Peyer's patch (tissue), 4 donors: ENCODE measurements at regions not wholly inside any gene's neighbourhood (a gene's known extent, or its start where the extent isn't known, plus 50 kb on each side); places are given as distances from the start of the nearest gene placed in this dataset.

ENCODE experiments used
- DNase-seq, 3 donors: peaks; one replicate each; pipeline ENCODE4 v3.0.0-alpha.2; 2017 to 2019
- H3K27ac ChIP-seq, 4 donors: fragments of 200-600 bp; sonication (generic); one replicate each; pipeline ENCODE4 v1.5.1; 2016 to 2019
- H3K27me3 ChIP-seq, 2 donors: fragments of 200-600 bp; sonication (generic); one replicate each; pipeline ENCODE4 v1.5.1; 2019
- H3K36me3 ChIP-seq, 3 donors: fragments of 200-600 bp; sonication (generic); one replicate each; pipeline ENCODE4 v1.5.1; 2016 to 2019
- H3K4me1 ChIP-seq, 4 donors: fragments of 200-600 bp; sonication (generic); one replicate each; pipeline ENCODE4 v1.5.1; 2016 to 2019
- H3K4me3 ChIP-seq, 4 donors: fragments of 200-600 bp; sonication (generic); 1 replicate in 3 of 4; 2 replicates in 1 of 4; pipeline ENCODE4 v1.5.1; 2016 to 2019; ENCODE audit warnings: mild to moderate bottlenecking in 1 of 4
- H3K9me3 ChIP-seq, 4 donors: fragments of 200-600 bp; sonication (generic); one replicate each; pipeline ENCODE4 v1.5.1; 2016 to 2019; ENCODE audit warnings: mild to moderate bottlenecking in 1 of 4
- POLR2A ChIP-seq, 2 donors: fragments of 450-650 bp; IDR thresholded peaks; one replicate each; pipeline ENCODE4 v1.5.1; 2017; ENCODE audit warnings: antibody characterized with exemption in 2 of 2, mild to moderate bottlenecking in 2 of 2, moderate library complexity in 2 of 2
- TF ChIP-seq, protein P1 (sequence below), 6 experiments: fragments of 450-650 bp in 4 of 6; fragments of 200-600 bp in 2 of 6; sonication (generic) in 1 of 6; IDR thresholded peaks; one replicate each; pipeline ENCODE4 v1.5.1; 2017 to 2019; ENCODE audit warnings: antibody characterized with exemption in 6 of 6, mild to moderate bottlenecking in 3 of 6, moderate library complexity in 1 of 6

DNA sequence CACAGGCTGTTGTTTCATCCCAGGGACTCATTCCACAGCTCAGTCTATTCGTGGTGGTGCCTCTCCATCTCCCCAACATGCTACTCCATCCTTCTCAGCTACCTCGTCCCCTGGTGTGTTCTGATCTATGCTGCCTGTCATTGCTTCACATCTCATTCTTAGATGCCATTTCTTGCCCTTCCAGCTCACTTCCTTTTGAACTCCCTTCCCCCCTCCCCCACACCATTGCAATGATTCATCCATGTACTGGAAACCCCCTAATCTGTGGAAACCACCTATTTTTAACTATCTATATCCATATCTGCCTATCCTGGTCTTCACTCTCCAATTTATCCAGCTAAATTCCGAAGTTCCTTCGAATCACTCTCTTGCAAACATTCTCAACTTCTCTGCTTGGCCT, 65.7 kb upstream of the PARD3B start:
- DNase-seq: no peak
- no peaks in the 10 kb centered on the region for H3K4me1 ChIP-seq
- H3K27me3 ChIP-seq: no peaks in the 10 kb centered on the region
- TF ChIP-seq, protein P1, sequence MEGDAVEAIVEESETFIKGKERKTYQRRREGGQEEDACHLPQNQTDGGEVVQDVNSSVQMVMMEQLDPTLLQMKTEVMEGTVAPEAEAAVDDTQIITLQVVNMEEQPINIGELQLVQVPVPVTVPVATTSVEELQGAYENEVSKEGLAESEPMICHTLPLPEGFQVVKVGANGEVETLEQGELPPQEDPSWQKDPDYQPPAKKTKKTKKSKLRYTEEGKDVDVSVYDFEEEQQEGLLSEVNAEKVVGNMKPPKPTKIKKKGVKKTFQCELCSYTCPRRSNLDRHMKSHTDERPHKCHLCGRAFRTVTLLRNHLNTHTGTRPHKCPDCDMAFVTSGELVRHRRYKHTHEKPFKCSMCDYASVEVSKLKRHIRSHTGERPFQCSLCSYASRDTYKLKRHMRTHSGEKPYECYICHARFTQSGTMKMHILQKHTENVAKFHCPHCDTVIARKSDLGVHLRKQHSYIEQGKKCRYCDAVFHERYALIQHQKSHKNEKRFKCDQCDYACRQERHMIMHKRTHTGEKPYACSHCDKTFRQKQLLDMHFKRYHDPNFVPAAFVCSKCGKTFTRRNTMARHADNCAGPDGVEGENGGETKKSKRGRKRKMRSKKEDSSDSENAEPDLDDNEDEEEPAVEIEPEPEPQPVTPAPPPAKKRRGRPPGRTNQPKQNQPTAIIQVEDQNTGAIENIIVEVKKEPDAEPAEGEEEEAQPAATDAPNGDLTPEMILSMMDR (IDR thresholded peaks at IDR 0.05): no peak
- no peak for TF ChIP-seq POLR2A (IDR thresholded peaks at IDR 0.05)
- no peaks in the 10 kb centered on the region for H3K9me3 ChIP-seq
- H3K4me3 ChIP-seq: no peak overlapping the region
- no peak overlapping the region for H3K27ac ChIP-seq
- H3K36me3 ChIP-seq: no peaks in the 10 kb centered on the region

DNA sequence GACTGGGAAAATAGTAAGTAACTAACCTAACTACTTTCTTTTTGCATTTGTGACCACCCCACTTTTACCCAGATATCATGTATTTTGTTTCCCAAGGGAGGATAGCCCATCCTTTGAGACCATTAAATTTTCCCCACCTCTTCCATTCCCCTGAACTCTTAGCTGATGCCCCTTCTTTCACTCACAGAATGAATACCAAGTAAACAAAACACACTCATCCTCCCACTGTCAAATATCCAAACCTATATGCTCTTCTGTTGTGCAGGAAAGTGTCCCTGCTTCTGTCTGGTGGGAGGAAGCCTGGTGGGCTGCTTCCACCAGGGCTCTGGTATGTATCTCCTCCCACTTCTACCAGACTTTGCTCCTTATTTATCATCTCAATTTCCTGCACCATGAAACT, 64.6 kb upstream of the PARD3B start:
- Histone ChIP-seq H3K27me3 (no peaks in the 10 kb centered on the region), H3K4me1 (no peaks in the 10 kb centered on the region), H3K9me3 (no peaks in the 10 kb centered on the region), H3K36me3 (no peaks in the 10 kb centered on the region), H3K4me3 (no peak overlapping the region), H3K27ac (no peak overlapping the region)
- no peak for DNase-seq
- TF ChIP-seq, protein P1 (IDR thresholded peaks at IDR 0.05): no peak
- no peak for TF ChIP-seq POLR2A (IDR thresholded peaks at IDR 0.05)

DNA sequence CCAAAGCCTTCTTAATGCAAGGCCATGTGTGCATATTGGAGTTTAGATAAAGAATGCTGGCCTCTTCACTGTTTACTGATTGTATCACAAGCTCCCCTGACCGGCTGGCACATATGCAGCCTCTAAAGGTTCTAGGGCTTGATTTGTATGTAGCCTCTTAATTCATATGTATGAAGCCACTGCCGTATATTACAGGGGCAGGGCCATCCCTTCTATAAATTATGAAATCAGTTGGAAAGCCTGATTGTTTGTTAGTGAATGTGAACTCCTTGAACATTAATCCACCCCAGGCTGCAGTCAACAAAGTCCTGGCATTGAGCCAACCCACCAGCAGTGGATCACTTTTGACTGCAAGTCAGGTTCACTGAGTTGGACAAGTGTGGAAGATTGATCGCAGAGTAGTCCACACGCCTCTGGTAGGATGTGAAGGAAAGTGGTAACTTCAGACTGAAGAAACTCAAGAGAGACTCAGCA, 61.6 kb upstream of the PARD3B start:
- Histone ChIP-seq H3K27me3 (no peaks in the 10 kb centered on the region), H3K9me3 (no peaks in the 10 kb centered on the region), H3K4me3 (no peak overlapping the region), H3K27ac (no peak overlapping the region), H3K36me3 (no peaks in the 10 kb centered on the region), H3K4me1 (no peaks in the 10 kb centered on the region)
- TF ChIP-seq, protein P1 (IDR thresholded peaks at IDR 0.05): no peak
- no peak for TF ChIP-seq POLR2A (IDR thresholded peaks at IDR 0.05)
- no peak for DNase-seq

DNA sequence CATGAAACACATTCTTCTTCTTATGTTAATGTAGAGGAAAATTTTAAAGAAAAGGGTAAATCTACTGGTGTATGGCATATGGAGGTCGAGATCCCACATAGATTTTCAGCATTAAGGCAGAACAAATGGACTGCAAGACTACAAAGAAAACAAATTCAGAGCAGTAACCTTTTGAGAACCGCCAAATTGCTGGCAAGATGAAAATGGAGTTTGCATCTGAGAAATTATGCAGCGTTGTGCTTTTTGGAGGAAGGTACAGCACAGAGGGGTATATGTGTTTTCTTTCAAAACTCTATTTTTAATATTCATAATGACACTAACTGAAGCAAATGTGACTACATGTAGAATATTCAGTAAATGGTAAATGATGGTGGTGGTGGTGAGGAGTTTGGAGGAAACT, 59.0 kb upstream of the PARD3B start:
- Histone ChIP-seq H3K9me3 (no peaks in the 10 kb centered on the region), H3K4me3 (no peak overlapping the region), H3K36me3 (no peaks in the 10 kb centered on the region), H3K27me3 (no peaks in the 10 kb centered on the region), H3K4me1 (no peaks in the 10 kb centered on the region), H3K27ac (no peak overlapping the region)
- DNase-seq: no peak
- TF ChIP-seq POLR2A (IDR thresholded peaks at IDR 0.05): no peak
- TF ChIP-seq, protein P1 (IDR thresholded peaks at IDR 0.05): no peak

DNA sequence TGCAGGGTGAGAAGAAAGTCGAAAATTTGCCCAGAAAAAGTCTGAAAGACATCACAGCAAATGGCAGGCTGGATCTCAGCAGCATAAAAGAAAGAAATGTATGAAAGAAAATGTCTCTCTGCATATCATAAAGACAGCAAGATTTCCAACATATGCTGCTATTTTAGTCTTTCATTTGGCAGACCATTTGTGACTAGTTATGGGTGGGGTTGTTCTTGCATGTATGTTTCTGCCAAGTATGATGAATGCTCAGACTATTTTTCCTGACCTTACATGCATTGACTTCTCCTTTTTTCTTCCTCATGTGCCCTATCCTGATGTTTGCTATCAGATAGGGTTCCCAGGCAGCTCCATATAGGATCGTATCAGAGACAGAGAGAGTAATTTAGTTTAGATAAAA, 58.5 kb upstream of the PARD3B start:
- Histone ChIP-seq H3K9me3 (no peaks in the 10 kb centered on the region), H3K27me3 (no peaks in the 10 kb centered on the region), H3K4me1 (no peaks in the 10 kb centered on the region), H3K4me3 (no peak overlapping the region), H3K27ac (no peak overlapping the region), H3K36me3 (no peaks in the 10 kb centered on the region)
- TF ChIP-seq, protein P1 (IDR thresholded peaks at IDR 0.05): no peak
- no peak for TF ChIP-seq POLR2A (IDR thresholded peaks at IDR 0.05)
- DNase-seq: no peak
